ENCODE measurements at regions not wholly inside any gene's neighbourhood (a gene's known extent, or its start where the extent isn't known, plus 50 kb on each side); places are given as distances from the start of the nearest gene placed in this dataset.

DNA sequence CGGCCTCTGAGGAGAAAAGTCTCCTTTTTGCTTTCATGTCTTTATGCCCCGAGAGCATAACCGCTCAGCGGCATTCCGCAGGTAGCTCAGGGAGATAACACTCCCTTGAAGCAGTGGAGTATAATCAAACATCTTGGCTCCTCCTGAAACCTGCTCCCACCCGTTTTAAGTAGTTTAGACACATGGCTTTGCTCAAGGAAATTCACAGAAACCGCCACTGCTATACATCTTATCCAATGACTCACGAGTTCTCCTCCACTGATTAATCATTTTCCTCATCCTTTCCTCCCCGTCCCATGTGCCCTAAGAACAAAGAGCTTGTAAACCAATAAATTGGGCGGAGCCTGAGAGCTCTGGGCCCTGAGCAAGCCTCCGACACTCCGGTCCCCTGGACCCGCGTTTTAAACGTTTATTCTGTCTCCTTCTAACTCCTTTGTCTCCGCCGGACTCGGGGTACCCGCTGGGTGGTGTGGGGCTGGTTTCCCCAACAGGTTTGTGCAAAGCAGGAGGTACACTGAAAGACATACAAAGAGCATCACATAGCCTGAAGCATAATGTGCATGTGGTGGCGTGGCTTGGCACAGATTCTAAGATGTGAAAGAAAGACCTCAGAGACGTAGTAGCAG is 401.2 kb downstream of the TLL1 start:
- BruUV-seq (replicated peaks): no TSS peak
- TF ChIP-seq CTCF (IDR thresholded peaks at IDR 0.05; ENCODE audit: unreplicated experiment): no peak
- Mint-ChIP-seq H3K27me3 (ENCODE audit: unreplicated experiment) (no peaks in the 10 kb centered on the region), H3K27ac (ENCODE audit: unreplicated experiment) (no peak overlapping the region), H3K36me3 (ENCODE audit: insufficient read depth, unreplicated experiment) (no peaks in the 10 kb centered on the region), H3K9me3 (ENCODE audit: low read depth, unreplicated experiment) (peaks cover 6% of the 10 kb centered on the region), H3K4me1 (ENCODE audit: low read depth, unreplicated experiment) (peaks cover 19% of the 10 kb centered on the region), H3K4me3 (ENCODE audit: low read depth, unreplicated experiment) (no peak overlapping the region)
- intact Hi-C loops (cut with micrococcal nuclease; ENCODE audit: unreplicated experiment): no loop called here
- DNase-seq: no peak
- CTCF ChIA-PET: no interaction called here

- CTCF ChIA-PET: no interaction called here
- Mint-ChIP-seq H3K9me3 (ENCODE audit: low read depth, unreplicated experiment) (peaks cover 6% of the 10 kb centered on the region), H3K36me3 (ENCODE audit: insufficient read depth, unreplicated experiment) (no peaks in the 10 kb centered on the region), H3K4me3 (ENCODE audit: low read depth, unreplicated experiment) (no peak overlapping the region), H3K27ac (ENCODE audit: unreplicated experiment) (peak overlapping the region; percentile 61), H3K4me1 (ENCODE audit: low read depth, unreplicated experiment) (peaks cover 21% of the 10 kb centered on the region), H3K27me3 (ENCODE audit: unreplicated experiment) (no peaks in the 10 kb centered on the region)
- intact Hi-C loops (cut with micrococcal nuclease; ENCODE audit: unreplicated experiment): no loop called here
- no peak for TF ChIP-seq CTCF (IDR thresholded peaks at IDR 0.05; ENCODE audit: unreplicated experiment)
- no TSS peak for BruUV-seq (replicated peaks)
- DNase-seq: no peak
These were observed 401.7 kb downstream of the TLL1 start for GRCh38 chr4:166274775-166275174.

DNA sequence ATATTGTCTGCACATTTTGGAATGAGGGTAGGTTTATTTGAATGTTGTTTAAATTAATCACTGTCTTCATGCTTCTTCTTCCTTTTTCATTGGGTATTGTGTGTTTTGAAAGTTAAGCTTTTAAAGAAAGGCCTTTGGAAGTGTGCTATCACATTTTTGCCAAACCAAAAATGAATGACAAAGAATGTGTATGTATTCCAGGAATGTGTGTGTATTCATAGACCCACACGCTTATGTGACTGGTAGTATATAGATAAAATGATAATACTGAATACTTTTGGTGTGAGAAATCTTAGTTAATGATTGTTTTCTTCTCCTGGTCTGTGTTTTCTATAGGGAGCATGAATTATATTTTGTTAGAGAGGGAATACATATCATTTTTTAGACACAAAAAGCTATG is 404.4 kb downstream of the TLL1 start:
- Mint-ChIP-seq H3K4me3 (ENCODE audit: low read depth, unreplicated experiment) (no peak overlapping the region), H3K27me3 (ENCODE audit: unreplicated experiment) (no peaks in the 10 kb centered on the region), H3K36me3 (ENCODE audit: insufficient read depth, unreplicated experiment) (no peaks in the 10 kb centered on the region), H3K9me3 (ENCODE audit: low read depth, unreplicated experiment) (peaks cover 6% of the 10 kb centered on the region), H3K4me1 (ENCODE audit: low read depth, unreplicated experiment) (peaks cover 21% of the 10 kb centered on the region), H3K27ac (ENCODE audit: unreplicated experiment) (no peak overlapping the region)
- no TSS peak for BruUV-seq (replicated peaks)
- TF ChIP-seq CTCF (IDR thresholded peaks at IDR 0.05; ENCODE audit: unreplicated experiment): no peak
- intact Hi-C loops (cut with micrococcal nuclease; ENCODE audit: unreplicated experiment): no loop called here
- CTCF ChIA-PET: no interaction called here
- no peak for DNase-seq

DNA sequence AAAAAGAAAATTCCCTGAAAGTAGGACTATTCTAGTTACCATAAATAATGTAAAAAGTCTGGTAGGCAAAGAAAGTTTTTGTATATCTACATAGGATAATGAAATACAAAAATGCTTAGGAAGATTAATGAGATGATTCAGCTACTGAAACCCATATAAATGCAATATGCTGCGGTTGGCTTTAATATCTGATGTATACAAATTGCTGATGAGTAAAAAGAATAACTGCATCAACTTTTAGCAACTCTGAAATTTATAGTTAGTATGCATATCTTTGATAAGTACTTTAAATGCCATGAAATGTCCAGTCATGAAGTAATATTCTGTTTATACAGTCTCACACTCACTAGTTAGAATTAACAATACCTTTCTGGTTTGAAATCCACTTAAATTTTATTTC is 404.8 kb downstream of the TLL1 start:
- CTCF ChIA-PET: no interaction called here
- Mint-ChIP-seq H3K27ac (ENCODE audit: unreplicated experiment) (no peak overlapping the region), H3K9me3 (ENCODE audit: low read depth, unreplicated experiment) (peaks cover 6% of the 10 kb centered on the region), H3K4me1 (ENCODE audit: low read depth, unreplicated experiment) (peaks cover 21% of the 10 kb centered on the region), H3K4me3 (ENCODE audit: low read depth, unreplicated experiment) (no peak overlapping the region), H3K36me3 (ENCODE audit: insufficient read depth, unreplicated experiment) (no peaks in the 10 kb centered on the region), H3K27me3 (ENCODE audit: unreplicated experiment) (no peaks in the 10 kb centered on the region)
- no peak for TF ChIP-seq CTCF (IDR thresholded peaks at IDR 0.05; ENCODE audit: unreplicated experiment)
- BruUV-seq (replicated peaks): no TSS peak
- intact Hi-C loops (cut with micrococcal nuclease; ENCODE audit: unreplicated experiment): no loop called here
- DNase-seq: no peak

Measured in Calu3 (cell line).